AG09319 (cell line): ENCODE measurements at regions not wholly inside any gene's neighbourhood (a gene's known extent, or its start where the extent isn't known, plus 50 kb on each side); places are given as distances from the start of the nearest gene placed in this dataset.

Experiments used
- DNase-seq: peaks from one replicate; pipeline ENCODE4 v3.0.0-alpha.2; 2010; ENCODE audit warnings: low read depth; ENCODE audit errors: extremely low read depth
- TF ChIP-seq, protein P1 (sequence below): IDR thresholded peaks from 2 replicates; pipeline ENCODE4 v1.5.1; 2011; ENCODE audit warnings: low read depth, mild to moderate bottlenecking, inconsistent platforms, low read length, moderate library complexity

GRCh38 chr14:42715316-42715715, 1108.6 kb downstream of the LRFN5 start:
- DNase-seq: no peak

DNA sequence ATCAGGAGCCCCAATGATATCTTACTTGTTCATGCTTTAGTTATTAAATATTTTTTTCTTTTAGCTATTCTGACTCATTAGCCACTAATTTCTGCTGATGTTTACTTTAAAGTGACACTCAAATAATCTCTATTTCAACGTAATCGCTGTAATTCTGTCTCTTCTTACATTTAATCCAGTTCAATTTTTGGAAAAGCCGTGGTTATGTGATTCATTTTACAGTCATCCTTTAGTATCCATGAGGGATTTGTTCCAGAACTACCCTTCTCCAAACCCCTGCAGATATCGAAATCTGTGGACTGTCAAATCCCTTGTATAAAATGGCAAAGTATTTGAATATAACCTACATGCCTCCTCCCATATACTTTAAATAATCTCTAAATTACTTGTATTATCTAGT, 1103.4 kb downstream of the LRFN5 start:
- TF ChIP-seq, protein P1, sequence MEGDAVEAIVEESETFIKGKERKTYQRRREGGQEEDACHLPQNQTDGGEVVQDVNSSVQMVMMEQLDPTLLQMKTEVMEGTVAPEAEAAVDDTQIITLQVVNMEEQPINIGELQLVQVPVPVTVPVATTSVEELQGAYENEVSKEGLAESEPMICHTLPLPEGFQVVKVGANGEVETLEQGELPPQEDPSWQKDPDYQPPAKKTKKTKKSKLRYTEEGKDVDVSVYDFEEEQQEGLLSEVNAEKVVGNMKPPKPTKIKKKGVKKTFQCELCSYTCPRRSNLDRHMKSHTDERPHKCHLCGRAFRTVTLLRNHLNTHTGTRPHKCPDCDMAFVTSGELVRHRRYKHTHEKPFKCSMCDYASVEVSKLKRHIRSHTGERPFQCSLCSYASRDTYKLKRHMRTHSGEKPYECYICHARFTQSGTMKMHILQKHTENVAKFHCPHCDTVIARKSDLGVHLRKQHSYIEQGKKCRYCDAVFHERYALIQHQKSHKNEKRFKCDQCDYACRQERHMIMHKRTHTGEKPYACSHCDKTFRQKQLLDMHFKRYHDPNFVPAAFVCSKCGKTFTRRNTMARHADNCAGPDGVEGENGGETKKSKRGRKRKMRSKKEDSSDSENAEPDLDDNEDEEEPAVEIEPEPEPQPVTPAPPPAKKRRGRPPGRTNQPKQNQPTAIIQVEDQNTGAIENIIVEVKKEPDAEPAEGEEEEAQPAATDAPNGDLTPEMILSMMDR: no peak
- no peak for DNase-seq

More at GRCh38 chr14:42715316-42715715, 1108.6 kb downstream of the LRFN5 start:
- TF ChIP-seq, protein P1: no peak

DNA sequence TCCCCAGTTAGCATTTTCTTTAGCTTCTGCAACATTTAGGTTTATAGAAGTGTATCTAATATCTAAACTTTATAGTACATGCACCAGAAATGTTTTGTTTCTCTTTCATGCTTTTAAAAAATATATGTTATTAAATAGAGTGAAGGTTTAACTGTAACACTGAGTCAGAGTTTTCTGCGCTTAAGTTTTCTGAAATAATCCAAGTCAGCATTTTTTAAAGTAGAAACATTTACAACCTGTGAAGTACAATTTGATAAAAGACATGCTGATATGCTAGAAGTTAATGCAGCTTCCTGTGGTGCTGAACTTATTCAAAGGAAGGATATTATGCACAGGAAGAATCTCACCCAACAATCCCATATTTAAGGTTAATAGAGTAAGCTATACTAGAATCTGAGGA, 1096.8 kb downstream of the LRFN5 start:
- TF ChIP-seq, protein P1: no peak
- DNase-seq: no peak

DNA sequence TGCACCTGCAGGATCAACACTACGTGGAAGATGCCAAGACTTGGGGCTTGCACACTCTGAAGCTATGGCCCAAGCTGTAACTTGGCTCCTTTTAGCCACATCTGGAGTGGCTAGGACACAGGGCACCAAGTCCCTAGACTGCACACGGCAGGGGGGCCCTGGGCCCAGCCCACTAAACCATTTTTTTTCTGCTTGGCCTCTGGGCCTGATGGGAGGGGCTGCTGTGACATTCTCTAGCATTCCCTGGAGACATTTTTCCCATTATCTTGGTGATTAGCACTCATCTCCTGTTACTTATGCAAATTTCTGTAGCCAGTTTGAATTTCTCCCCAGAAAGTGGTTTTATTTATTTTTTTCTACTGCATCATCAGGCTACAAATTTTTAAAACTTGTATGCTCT, 1080.7 kb downstream of the LRFN5 start:
- TF ChIP-seq, protein P1: no peak
- DNase-seq: no peak

- TF ChIP-seq, protein P1: no peak
- no peak for DNase-seq
Measured at GRCh38 chr14:42683707-42684106, 1077.0 kb downstream of the LRFN5 start.

DNA sequence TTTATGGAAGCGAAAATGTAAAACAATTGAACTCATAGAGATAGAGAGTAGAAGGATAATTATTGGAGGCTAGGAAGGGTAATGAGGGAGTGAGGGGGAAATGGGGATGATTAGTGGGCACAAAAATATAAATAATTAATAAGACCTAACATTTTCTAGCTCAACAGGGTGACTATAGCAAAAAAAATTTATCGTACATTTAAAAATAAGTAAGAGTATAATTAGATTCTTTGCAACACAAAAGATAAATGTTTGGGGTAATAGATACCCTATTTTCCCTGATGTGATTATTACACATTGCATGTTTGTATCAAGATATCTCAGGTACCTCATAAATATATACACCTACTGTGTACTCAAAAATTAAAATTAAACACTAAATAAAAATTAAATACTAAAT, 1070.0 kb downstream of the LRFN5 start:
- no peak for DNase-seq
- TF ChIP-seq, protein P1: no peak

DNA sequence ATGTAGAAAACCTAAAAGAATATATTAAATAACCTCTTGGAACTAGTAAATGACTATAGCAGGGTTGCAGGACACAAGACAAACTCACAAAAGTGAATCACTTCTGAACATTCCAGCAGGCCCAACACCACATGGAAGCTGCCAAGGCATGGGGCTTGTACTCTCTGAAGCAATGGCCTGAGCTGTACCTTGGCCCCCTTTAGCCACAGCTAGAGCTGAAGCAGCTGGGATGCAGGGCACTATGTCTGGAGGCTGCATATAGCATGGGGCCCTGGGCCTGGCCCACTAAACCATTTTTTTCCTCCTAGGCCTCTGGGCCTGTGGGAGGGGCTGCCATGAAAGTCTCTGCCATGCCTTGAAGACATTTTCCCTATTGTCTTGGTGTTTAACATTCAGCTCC, 1067.3 kb downstream of the LRFN5 start:
- TF ChIP-seq, protein P1: no peak

More for the DNA sequence above, 1067.3 kb downstream of the LRFN5 start:
- DNase-seq: no peak
